SU-DHL-6 (cell line): ENCODE measurements at regions not wholly inside any gene's neighbourhood (a gene's known extent, or its start where the extent isn't known, plus 50 kb on each side); places are given as distances from the start of the nearest gene placed in this dataset.

Experiments used
- H2AFZ ChIP-seq: fragments of 200-600 bp; sonication (generic); 2 replicates; pipeline ENCODE4 v1.6.1; 2014; ENCODE audit warnings: low read depth, mild to moderate bottlenecking, moderate library complexity, mixed read lengths, antibody characterized with exemption, low read length; ENCODE audit not compliant: severe bottlenecking
- H3F3A ChIP-seq: fragments of 200-600 bp; shearing (Covaris generic); 2 replicates; pipeline ENCODE4 v1.6.0; 2016; ENCODE audit warnings: antibody characterized with exemption, mild to moderate bottlenecking; ENCODE audit not compliant: insufficient read depth
- H3K27ac ChIP-seq: fragments of 200-600 bp; sonication (generic); 2 replicates; pipeline ENCODE4 v1.5.1; 2016; ENCODE audit warnings: low read depth, mild to moderate bottlenecking, low read length, moderate library complexity, mixed read lengths
- H3K27me3 ChIP-seq: fragments of 200-600 bp; sonication (generic), shearing (Covaris generic); 2 replicates; pipeline ENCODE4 v1.6.0; 2014; ENCODE audit warnings: mild to moderate bottlenecking, low read length
- H3K36me3 ChIP-seq: fragments of 200-600 bp; sonication (generic); 2 replicates; pipeline ENCODE4 v1.6.1; 2014; ENCODE audit warnings: mild to moderate bottlenecking, low read length, mixed read lengths
- H3K4me2 ChIP-seq: fragments of 300-600, 200-600 bp; shearing (Covaris generic), sonication (generic); 2 replicates; pipeline ENCODE4 v1.6.0; 2014; ENCODE audit warnings: low read length, low read depth, mild to moderate bottlenecking; ENCODE audit not compliant: poor library complexity, severe bottlenecking
- H3K4me3 ChIP-seq: fragments of 200-600 bp; sonication (generic); 2 replicates; pipeline ENCODE4 v1.5.1; 2014; ENCODE audit warnings: antibody characterized with exemption, low read length, mild to moderate bottlenecking, mixed read lengths; ENCODE audit not compliant: insufficient read depth, poor library complexity, severe bottlenecking
- H3K79me2 ChIP-seq: fragments of 200-600 bp; sonication (generic); 2 replicates; pipeline ENCODE4 v1.6.1; 2014; ENCODE audit warnings: mild to moderate bottlenecking, low read length, moderate library complexity; ENCODE audit not compliant: insufficient read depth
- H3K9ac ChIP-seq: fragments of 200-600 bp; sonication (generic); 2 replicates; pipeline ENCODE4 v1.7.0; 2014; ENCODE audit warnings: mild to moderate bottlenecking, low read length
- H3K9me2 ChIP-seq: fragments of 200-600 bp; sonication (generic); replicated peaks from 2 replicates; pipeline ENCODE4 v1.6.1; 2014; ENCODE audit warnings: low read length; ENCODE audit not compliant: insufficient read depth
- H3K9me3 ChIP-seq: fragments of 200-600 bp; sonication (generic); 2 replicates; pipeline ENCODE4 v1.6.1; 2014; ENCODE audit warnings: low read length, mixed read lengths; ENCODE audit not compliant: insufficient read depth
- H4K20me1 ChIP-seq: fragments of 200-600 bp; sonication (generic); 2 replicates; pipeline ENCODE4 v1.6.1; 2014; ENCODE audit warnings: low read depth, mild to moderate bottlenecking, antibody characterized with exemption, low read length, moderate library complexity, mixed read lengths
- CTCF ChIP-seq: fragments of 200-600 bp; sonication (generic); IDR thresholded peaks from one replicate; pipeline ENCODE4 v1.5.1; 2017; ENCODE audit warnings: antibody characterized with exemption, mild to moderate bottlenecking, low read length, moderate library complexity; ENCODE audit not compliant: insufficient read depth, poor library complexity, severe bottlenecking
- EZH2phosphoT487 ChIP-seq: fragments of 200-600 bp; sonication (generic), shearing (Covaris generic); conservative IDR thresholded peaks from 2 replicates; pipeline ENCODE4 v1.6.1; 2018; ENCODE audit warnings: mild to moderate bottlenecking, antibody characterized with exemption, low read length, moderate library complexity, mixed read lengths

GRCh38 chr5:38104497-38105230 is 153.7 kb upstream of the EGFLAM start:
- H3K9ac ChIP-seq: no peak overlapping the region
- H4K20me1 ChIP-seq: no peaks in the 10 kb centered on the region
- no peaks in the 10 kb centered on the region for H3K36me3 ChIP-seq
- no peak overlapping the region for H3K4me3 ChIP-seq
- no peaks in the 10 kb centered on the region for H3K79me2 ChIP-seq
- H3F3A ChIP-seq: no peaks in the 10 kb centered on the region
- H3K9me2 ChIP-seq: no peaks in the 10 kb centered on the region
- TF ChIP-seq EZH2phosphoT487 (no peak), CTCF (no peak)
- H3K27me3 ChIP-seq: no peaks in the 10 kb centered on the region
- no peak overlapping the region for H2AFZ ChIP-seq
- no peak overlapping the region for H3K27ac ChIP-seq
- H3K9me3 ChIP-seq: no peaks in the 10 kb centered on the region
- H3K4me2 ChIP-seq: no peak overlapping the region

- no peaks in the 10 kb centered on the region for H3K27me3 ChIP-seq
- H3K27ac ChIP-seq: no peak overlapping the region
- no peak overlapping the region for H3K4me3 ChIP-seq
- H3K9ac ChIP-seq: no peak overlapping the region
- TF ChIP-seq EZH2phosphoT487: no peak
- no peak for TF ChIP-seq CTCF
- H3F3A ChIP-seq: no peaks in the 10 kb centered on the region
- H3K9me2 ChIP-seq: no peaks in the 10 kb centered on the region
- H3K79me2 ChIP-seq: no peaks in the 10 kb centered on the region
- H2AFZ ChIP-seq: no peak overlapping the region
- no peaks in the 10 kb centered on the region for H3K9me3 ChIP-seq
- no peaks in the 10 kb centered on the region for H3K36me3 ChIP-seq
- no peaks in the 10 kb centered on the region for H4K20me1 ChIP-seq
- H3K4me2 ChIP-seq: no peak overlapping the region
Observed at GRCh38 chr5:38101897-38102296, 156.5 kb upstream of the EGFLAM start.

GRCh38 chr5:38099205-38100168 is 158.9 kb upstream of the EGFLAM start:
- H3K79me2 ChIP-seq: no peaks in the 10 kb centered on the region
- no peak overlapping the region for H2AFZ ChIP-seq
- no peak overlapping the region for H3K27ac ChIP-seq
- no peak overlapping the region for H3K9ac ChIP-seq
- no peaks in the 10 kb centered on the region for H3K27me3 ChIP-seq
- H3K4me2 ChIP-seq: no peak overlapping the region
- H3K9me2 ChIP-seq: no peaks in the 10 kb centered on the region
- H4K20me1 ChIP-seq: no peaks in the 10 kb centered on the region
- H3K9me3 ChIP-seq: no peaks in the 10 kb centered on the region
- no peaks in the 10 kb centered on the region for H3F3A ChIP-seq
- no peak overlapping the region for H3K4me3 ChIP-seq
- TF ChIP-seq EZH2phosphoT487 (no peak), CTCF (no peak)
- H3K36me3 ChIP-seq: no peaks in the 10 kb centered on the region
